ENCODE measurements at regions not wholly inside any gene's neighbourhood (a gene's known extent, or its start where the extent isn't known, plus 50 kb on each side); places are given as distances from the start of the nearest gene placed in this dataset.

- TF ChIP-seq CTCF (IDR thresholded peaks at IDR 0.05) (no peak), POLR2A (IDR thresholded peaks at IDR 0.05) (no peak), EP300 (IDR thresholded peaks at IDR 0.05) (no peak)
Observed at GRCh38 chr17:54844233-54844632, 56.4 kb upstream of the TOM1L1 start.
